Spleen (tissue), 7 donors: ENCODE measurements at regions not wholly inside any gene's neighbourhood (a gene's known extent, or its start where the extent isn't known, plus 50 kb on each side); places are given as distances from the start of the nearest gene placed in this dataset.

Experiments
- POLR2A ChIP-seq, 3 donors: fragments of 450-650 bp; IDR thresholded peaks; one replicate each; pipeline ENCODE4 v1.5.1; 2017; ENCODE audit warnings: antibody characterized with exemption in 3 of 3, mild to moderate bottlenecking in 1 of 3
- POLR2AphosphoS5 ChIP-seq, 3 donors: sonication (generic); formaldehyde crosslinking; IDR thresholded peaks; one replicate each; pipeline ENCODE4 v1.5.1; 2017; ENCODE audit warnings: antibody characterized with exemption in 3 of 3
- TF ChIP-seq, protein P1 (sequence below), 11 experiments: fragments of 200-600 bp in 7 of 11; fragments of 450-650 bp in 4 of 11; sonication (generic) in 4 of 11; IDR thresholded peaks in 8 of 11; conservative IDR thresholded peaks in 3 of 11; 1 replicate in 7 of 11; 2 replicates in 4 of 11; pipeline versions ENCODE4 v1.4.0 to v1.8.0; 2016 to 2021; ENCODE audit warnings: antibody characterized with exemption in 11 of 11, inconsistent platforms in 4 of 11, mild to moderate bottlenecking in 1 of 11
- donor health status: DM: no; HTN: no; CAD: no; lungs with moderate emphysema.
- donor health status: DM: no; HTN: no; CAD: no.
- donor health status: DM: no; HTN: no; CAD: no.

DNA sequence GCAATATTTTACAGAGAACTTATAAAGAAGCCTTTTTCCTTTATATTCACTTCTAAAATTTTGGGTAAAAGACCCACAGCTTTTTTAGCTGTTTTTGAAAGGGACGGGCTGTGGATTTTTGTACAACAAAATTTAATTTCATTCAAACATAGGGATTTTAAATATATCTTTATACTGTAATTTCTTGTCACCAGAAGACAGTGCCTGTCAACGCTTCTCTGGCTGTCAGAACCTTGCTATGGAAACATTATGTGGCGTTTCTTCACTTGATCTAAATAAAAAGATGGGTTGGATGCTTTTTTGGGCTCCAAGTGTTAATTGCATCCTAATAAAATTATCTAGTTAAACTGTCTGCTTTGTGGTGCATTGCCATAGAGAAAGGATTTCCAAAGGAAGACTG lies 635.6 kb upstream of the ALCAM start:
- TF ChIP-seq, protein P1, sequence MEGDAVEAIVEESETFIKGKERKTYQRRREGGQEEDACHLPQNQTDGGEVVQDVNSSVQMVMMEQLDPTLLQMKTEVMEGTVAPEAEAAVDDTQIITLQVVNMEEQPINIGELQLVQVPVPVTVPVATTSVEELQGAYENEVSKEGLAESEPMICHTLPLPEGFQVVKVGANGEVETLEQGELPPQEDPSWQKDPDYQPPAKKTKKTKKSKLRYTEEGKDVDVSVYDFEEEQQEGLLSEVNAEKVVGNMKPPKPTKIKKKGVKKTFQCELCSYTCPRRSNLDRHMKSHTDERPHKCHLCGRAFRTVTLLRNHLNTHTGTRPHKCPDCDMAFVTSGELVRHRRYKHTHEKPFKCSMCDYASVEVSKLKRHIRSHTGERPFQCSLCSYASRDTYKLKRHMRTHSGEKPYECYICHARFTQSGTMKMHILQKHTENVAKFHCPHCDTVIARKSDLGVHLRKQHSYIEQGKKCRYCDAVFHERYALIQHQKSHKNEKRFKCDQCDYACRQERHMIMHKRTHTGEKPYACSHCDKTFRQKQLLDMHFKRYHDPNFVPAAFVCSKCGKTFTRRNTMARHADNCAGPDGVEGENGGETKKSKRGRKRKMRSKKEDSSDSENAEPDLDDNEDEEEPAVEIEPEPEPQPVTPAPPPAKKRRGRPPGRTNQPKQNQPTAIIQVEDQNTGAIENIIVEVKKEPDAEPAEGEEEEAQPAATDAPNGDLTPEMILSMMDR (IDR thresholded peaks at IDR 0.05 in 8 of 11, conservative IDR thresholded peaks at IDR 0.05 in 3 of 11) = no peak
- TF ChIP-seq POLR2A (IDR thresholded peaks at IDR 0.05) (no peak), POLR2AphosphoS5 (IDR thresholded peaks at IDR 0.05) (no peak)
